SK-N-SH (cell line): ENCODE measurements at regions not wholly inside any gene's neighbourhood (a gene's known extent, or its start where the extent isn't known, plus 50 kb on each side); places are given as distances from the start of the nearest gene placed in this dataset.
A peak's percentile ranks its signal among the peaks of the same experiment; 100 is the strongest.
"Not testable (repeated sequence)": the region's sequence is repeated elsewhere in the genome, so short reads cannot be mapped to it uniquely, and the experiment has no call there.

ENCODE experiments used
- CTCF ChIA-PET: fragments of 300-600, 350-600 bp; formaldehyde crosslinking; extraction: SDS; loops from one replicate; lab custom pipeline; 2021; lab: Yijun Ruan, JAX
- POLR2A ChIA-PET: fragments of 350-600 bp; sonication (Branson Sonifier 250); formaldehyde crosslinking; extraction: SDS; loops from one replicate; lab custom pipeline; 2020; ENCODE audit warnings: antibody characterized with exemption, inconsistent platforms; lab: Yijun Ruan, JAX
- DNase-seq: peaks from one replicate; pipeline ENCODE4 v3.0.0; 2012
- H2AFZ ChIP-seq: fragments of 200-600 bp; sonication (generic); 2 replicates; pipeline ENCODE4 v1.8.1; 2016; ENCODE audit warnings: antibody characterized with exemption, mild to moderate bottlenecking, low read depth
- H3F3A ChIP-seq: fragments of 200-600 bp; sonication (generic); replicated peaks from 2 replicates; pipeline ENCODE3; 2016; ENCODE audit warnings: antibody characterized with exemption, mild to moderate bottlenecking; ENCODE audit not compliant: insufficient read depth
- H3K27ac ChIP-seq, 2 experiments: fragments of 200-500 bp in 1 of 2; fragments of 200-600 bp in 1 of 2; sonication (Bioruptor generic) in 1 of 2; sonication (generic), shearing (Covaris generic) in 1 of 2; 2 replicates each; pipeline versions ENCODE4 v1.5.1 to v1.6.1; 2014 to 2016; ENCODE audit warnings: low read depth in 2 of 2, inconsistent platforms in 1 of 2, low read length in 1 of 2, mild to moderate bottlenecking in 1 of 2, mixed read lengths in 1 of 2
- H3K27me3 ChIP-seq: fragments of 200-600 bp; sonication (generic), shearing (Covaris generic); 2 replicates; pipeline ENCODE4 v1.6.1; 2016; ENCODE audit warnings: mixed run types; ENCODE audit not compliant: insufficient read depth
- H3K36me3 ChIP-seq, 2 experiments: fragments of 200-500 bp in 1 of 2; fragments of 200-600 bp in 1 of 2; sonication (Bioruptor generic) in 1 of 2; sonication (generic) in 1 of 2; replicated peaks in 1 of 2; 2 replicates each; pipeline versions ENCODE3 to v1.5.1; 2014 to 2016; ENCODE audit warnings: low read length in 1 of 2, mild to moderate bottlenecking in 1 of 2; ENCODE audit not compliant: insufficient read depth in 2 of 2, control insufficient read depth in 1 of 2
- H3K4me1 ChIP-seq, 2 experiments: fragments of 200-500 bp in 1 of 2; fragments of 200-600 bp in 1 of 2; sonication (Bioruptor generic) in 1 of 2; sonication (generic), shearing (Covaris generic) in 1 of 2; 2 replicates each; pipeline versions ENCODE4 v1.5.1 to v1.6.1; 2014 to 2016; ENCODE audit warnings: low read depth in 1 of 2, low read length in 1 of 2, mixed run types in 1 of 2; ENCODE audit not compliant: insufficient read depth in 2 of 2, control insufficient read depth in 1 of 2
- H3K4me2 ChIP-seq: fragments of 200-600 bp; sonication (generic), shearing (Covaris generic); 2 replicates; pipeline ENCODE4 v1.6.1; 2017; ENCODE audit warnings: mixed run types
- H3K4me3 ChIP-seq, 2 experiments: fragments of 200-500 bp in 1 of 2; fragments of 200-600 bp in 1 of 2; sonication (Bioruptor generic) in 1 of 2; sonication (generic), shearing (Covaris generic) in 1 of 2; 2 replicates each; pipeline versions ENCODE4 v1.5.1 to v1.8.1; 2014 to 2016; ENCODE audit warnings: low read depth in 2 of 2, inconsistent platforms in 1 of 2, low read length in 1 of 2, mild to moderate bottlenecking in 1 of 2, mixed read lengths in 1 of 2, moderate library complexity in 1 of 2
- H3K79me2 ChIP-seq: fragments of 200-600 bp; sonication (generic); 2 replicates; pipeline ENCODE4 v1.8.1; 2017; ENCODE audit warnings: mild to moderate bottlenecking; ENCODE audit not compliant: insufficient read depth
- H3K9ac ChIP-seq: fragments of 200-600 bp; sonication (generic); 2 replicates; pipeline ENCODE4 v1.6.1; 2017; ENCODE audit warnings: mixed run types
- H3K9me2 ChIP-seq: fragments of 200-600 bp; sonication (generic); 2 replicates; pipeline ENCODE4 v1.6.1; 2017; ENCODE audit warnings: mixed run types
- H3K9me3 ChIP-seq: fragments of 200-600 bp; sonication (generic); 2 replicates; pipeline ENCODE4 v1.6.1; 2017; ENCODE audit warnings: mixed run types, mild to moderate bottlenecking, moderate library complexity
- H4K20me1 ChIP-seq: fragments of 200-600 bp; sonication (generic); 2 replicates; pipeline ENCODE4 v1.6.1; 2017; ENCODE audit warnings: mild to moderate bottlenecking, mixed run types; ENCODE audit not compliant: insufficient read depth
- EP300 ChIP-seq, 2 experiments: IDR thresholded peaks; 2 replicates each; pipeline versions ENCODE4 v1.4.0 to v1.6.1; 2012; ENCODE audit warnings: borderline replicate concordance in 1 of 2, low read depth in 1 of 2, low read length in 1 of 2
- EZH2phosphoT487 ChIP-seq: fragments of 200-600 bp; sonication (generic); IDR thresholded peaks from 2 replicates; pipeline ENCODE4 v1.6.1; 2017; ENCODE audit warnings: low read depth, mixed run types, mild to moderate bottlenecking, antibody characterized with exemption, moderate library complexity, borderline replicate concordance
- FOXM1 ChIP-seq: IDR thresholded peaks from 2 replicates; pipeline ENCODE4 v1.4.0; 2012; ENCODE audit warnings: low read depth, mild to moderate bottlenecking
- GABPA ChIP-seq: IDR thresholded peaks from 2 replicates; pipeline ENCODE4 v1.4.0; 2012; ENCODE audit warnings: low read depth, mild to moderate bottlenecking
- GATA2 ChIP-seq: sonication (generic); formaldehyde crosslinking; IDR thresholded peaks from 2 replicates; pipeline ENCODE4 v1.5.0; 2020; ENCODE audit warnings: mild to moderate bottlenecking, missing genetic modification reagents
- JUND ChIP-seq: IDR thresholded peaks from 2 replicates; pipeline ENCODE4 v1.4.0; 2012
- MEF2A ChIP-seq: IDR thresholded peaks from 2 replicates; pipeline ENCODE4 v1.4.0; 2012; ENCODE audit warnings: low read depth, borderline replicate concordance
- MXI1 ChIP-seq: IDR thresholded peaks from 2 replicates; pipeline ENCODE4 v1.6.1; 2012; ENCODE audit warnings: mild to moderate bottlenecking, low read depth, low read length, improper control_type of control experiment
- NRF1 ChIP-seq: IDR thresholded peaks from 2 replicates; pipeline ENCODE4 v1.6.1; 2012; ENCODE audit warnings: low read depth, mild to moderate bottlenecking, low read length
- PBX3 ChIP-seq: IDR thresholded peaks from 2 replicates; pipeline ENCODE4; 2012
- POLR2AphosphoS5 ChIP-seq: IDR thresholded peaks from 2 replicates; pipeline ENCODE4 v1.6.1; 2012; ENCODE audit warnings: low read depth, low read length
- RAD21 ChIP-seq: IDR thresholded peaks from 2 replicates; pipeline ENCODE4 v1.6.1; 2012; ENCODE audit warnings: mild to moderate bottlenecking, low read length
- RXRA ChIP-seq: IDR thresholded peaks from 2 replicates; pipeline ENCODE4 v1.4.0; 2012; ENCODE audit warnings: low read depth, mild to moderate bottlenecking, borderline replicate concordance
- SIN3A ChIP-seq: IDR thresholded peaks from 2 replicates; pipeline ENCODE4 v1.6.1; 2012; ENCODE audit warnings: low read depth, mild to moderate bottlenecking, low read length, moderate library complexity, borderline replicate concordance
- SMC3 ChIP-seq: IDR thresholded peaks from 2 replicates; pipeline ENCODE4 v1.6.1; 2012; ENCODE audit warnings: low read depth, low read length, improper control_type of control experiment
- TAF1 ChIP-seq: IDR thresholded peaks from 2 replicates; pipeline ENCODE4 v1.6.1; 2012; ENCODE audit warnings: low read depth, mild to moderate bottlenecking, low read length, moderate library complexity, borderline replicate concordance
- TCF12 ChIP-seq: IDR thresholded peaks from 2 replicates; pipeline ENCODE4 v1.4.0; 2012
- TEAD4 ChIP-seq: IDR thresholded peaks from 2 replicates; pipeline ENCODE4 v1.4.0; 2012; ENCODE audit warnings: mild to moderate bottlenecking, borderline replicate concordance; ENCODE audit not compliant: insufficient read depth
- USF1 ChIP-seq: IDR thresholded peaks from 2 replicates; pipeline ENCODE4 v1.4.0; 2012; ENCODE audit warnings: low read depth, borderline replicate concordance
- YY1 ChIP-seq: IDR thresholded peaks from 2 replicates; pipeline ENCODE4 v1.4.0; 2012; ENCODE audit warnings: low read depth, mild to moderate bottlenecking
- WGBS: methylation state at CpG from one replicate; pipeline ENCODE4 v1.1.6; 2017; ENCODE audit warnings: low lambda C conversion rate; 5-methylcytosine and 5-hydroxymethylcytosine counted together

GRCh38 chr3:16075647-16076046 lies 98.8 kb upstream of the GALNT15 start:
- no peak overlapping the region for H3K9ac ChIP-seq
- TF ChIP-seq POLR2AphosphoS5 (no peak), FOXM1 (no peak), RXRA (no peak)
- WGBS, result 65% methylated on average over 4 of the region's 4 CpGs
- CTCF ChIA-PET, result interaction anchor here (1.4 kb wide), 1 partner anchor 103 kb away, joined by 4 read pairs; no protein-coding TSS in a partner anchor
- DNase-seq, result no peak
- H3K36me3 ChIP-seq, result no peaks in the 10 kb centered on the region
- no peaks in the 10 kb centered on the region for H4K20me1 ChIP-seq
- H3K27ac ChIP-seq, result no peak overlapping the region; a peak in 1 of 4 replicates
- H3K4me2 ChIP-seq, result no peak overlapping the region
- H3K4me3 ChIP-seq, result no peak overlapping the region
- H2AFZ ChIP-seq, result no peak overlapping the region
- H3K27me3 ChIP-seq, result no peaks in the 10 kb centered on the region
- H3F3A ChIP-seq, result peaks cover 36% of the 10 kb centered on the region
- no peaks in the 10 kb centered on the region for H3K79me2 ChIP-seq
- H3K4me1 ChIP-seq, result peaks cover 0 to 24% of the 10 kb centered on the region in 2 experiments; a peak in 2 of 4 replicates
- POLR2A ChIA-PET, result no interaction called here
- no peaks in the 10 kb centered on the region for H3K9me2 ChIP-seq
- no peaks in the 10 kb centered on the region for H3K9me3 ChIP-seq

GRCh38 chr3:16076564-16076963 lies 97.9 kb upstream of the GALNT15 start:
- H3K9me2 ChIP-seq, result no peaks in the 10 kb centered on the region
- no peak overlapping the region for H2AFZ ChIP-seq
- H3K9me3 ChIP-seq, result no peaks in the 10 kb centered on the region; the same call in 1 of the 2 replicates
- H3K4me2 ChIP-seq, result no peak overlapping the region
- TF ChIP-seq RAD21 (no peak), USF1 (no peak), FOXM1 (no peak), EZH2phosphoT487 (no peak), TCF12 (no peak), YY1 (no peak), EP300 (IDR thresholded peaks at IDR 0.05; ENCODE audit: borderline replicate concordance in 1 of 2, low read depth in 1 of 2, low read length in 1 of 2) (no peak), JUND (no peak), PBX3 (no peak), GATA2 (CRISPR knock-in tag) (no peak), NRF1 (no peak), MXI1 (no peak), SMC3 (no peak), SIN3A (no peak), GABPA (no peak), MEF2A (no peak), RXRA (no peak), TAF1 (no peak), TEAD4 (no peak)
- H3K9ac ChIP-seq, result no peak overlapping the region
- no peak overlapping the region for H3K4me3 ChIP-seq
- H3K79me2 ChIP-seq, result no peaks in the 10 kb centered on the region
- H4K20me1 ChIP-seq, result no peaks in the 10 kb centered on the region
- POLR2A ChIA-PET, result no interaction called here
- CTCF ChIA-PET, result interaction anchor here (1.4 kb wide), 1 partner anchor 102 kb away, joined by 4 read pairs; no protein-coding TSS in a partner anchor
- no peak for DNase-seq
- H3F3A ChIP-seq, result peaks cover 36% of the 10 kb centered on the region
- H3K4me1 ChIP-seq, result peaks cover 0 to 24% of the 10 kb centered on the region in 2 experiments; a peak in 2 of 4 replicates
- no peak overlapping the region for H3K27ac ChIP-seq
- WGBS, result 98% methylated on average over 2 of the region's 2 CpGs
- H3K27me3 ChIP-seq, result no peaks in the 10 kb centered on the region
- H3K36me3 ChIP-seq, result no peaks in the 10 kb centered on the region

GRCh38 chr3:16077146-16077545 lies 97.3 kb upstream of the GALNT15 start:
- H4K20me1 ChIP-seq, H2AFZ ChIP-seq, H3K4me2 ChIP-seq, H3K9me3 ChIP-seq, DNase-seq, H3K27me3 ChIP-seq, H3K9ac ChIP-seq, H3K4me3 ChIP-seq, H3K79me2 ChIP-seq, H3K36me3 ChIP-seq, H3K9me2 ChIP-seq, POLR2A ChIA-PET: not testable (repeated sequence)
- Histone ChIP-seq H3K27ac (peak overlapping the region in 1 of 2 experiments; percentile 68; a peak in 2 of 4 replicates), H3F3A (peaks cover 36% of the 10 kb centered on the region), H3K4me1 (peaks cover 0 to 24% of the 10 kb centered on the region in 2 experiments; a peak in 2 of 4 replicates)
- 74% methylated on average over 5 of the region's 5 CpGs for WGBS
- CTCF ChIA-PET, result interaction anchor here (1.4 kb wide), 1 partner anchor 101 kb away, joined by 4 read pairs; no protein-coding TSS in a partner anchor
